22Rv1 (cell line): ENCODE measurements at regions not wholly inside any gene's neighbourhood (a gene's known extent, or its start where the extent isn't known, plus 50 kb on each side); places are given as distances from the start of the nearest gene placed in this dataset.

Experiments used
- ZFX ChIP-seq: fragments of 450-650 bp; IDR thresholded peaks from 2 replicates; pipeline ENCODE4 v1.6.1; 2017; ENCODE audit warnings: antibody characterized with exemption, borderline replicate concordance
- TF ChIP-seq, protein P1 (sequence below): fragments of 450-650 bp; IDR thresholded peaks from 2 replicates; pipeline ENCODE4 v1.5.1; 2017; ENCODE audit warnings: mild to moderate bottlenecking

DNA sequence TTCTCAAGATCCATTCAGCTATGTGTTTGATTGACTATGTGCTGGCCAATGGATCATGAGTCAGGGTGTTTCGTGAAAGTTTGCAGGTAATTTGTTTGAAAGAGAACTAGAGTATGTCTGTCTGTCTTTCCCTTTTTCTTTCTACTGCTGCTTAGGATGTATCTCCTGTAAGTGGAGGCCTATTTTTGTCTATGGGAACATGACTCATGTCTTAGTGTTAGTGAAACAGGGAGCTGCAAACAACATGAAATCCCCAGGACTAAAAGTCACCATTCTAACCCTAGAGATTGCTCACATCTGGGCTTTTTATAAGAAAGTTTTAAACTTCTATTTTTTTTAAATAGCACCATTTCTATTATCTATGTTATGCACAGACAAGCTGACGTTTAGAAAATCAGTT lies 333.0 kb downstream of the CCER1 start:
- TF ChIP-seq, protein P1, sequence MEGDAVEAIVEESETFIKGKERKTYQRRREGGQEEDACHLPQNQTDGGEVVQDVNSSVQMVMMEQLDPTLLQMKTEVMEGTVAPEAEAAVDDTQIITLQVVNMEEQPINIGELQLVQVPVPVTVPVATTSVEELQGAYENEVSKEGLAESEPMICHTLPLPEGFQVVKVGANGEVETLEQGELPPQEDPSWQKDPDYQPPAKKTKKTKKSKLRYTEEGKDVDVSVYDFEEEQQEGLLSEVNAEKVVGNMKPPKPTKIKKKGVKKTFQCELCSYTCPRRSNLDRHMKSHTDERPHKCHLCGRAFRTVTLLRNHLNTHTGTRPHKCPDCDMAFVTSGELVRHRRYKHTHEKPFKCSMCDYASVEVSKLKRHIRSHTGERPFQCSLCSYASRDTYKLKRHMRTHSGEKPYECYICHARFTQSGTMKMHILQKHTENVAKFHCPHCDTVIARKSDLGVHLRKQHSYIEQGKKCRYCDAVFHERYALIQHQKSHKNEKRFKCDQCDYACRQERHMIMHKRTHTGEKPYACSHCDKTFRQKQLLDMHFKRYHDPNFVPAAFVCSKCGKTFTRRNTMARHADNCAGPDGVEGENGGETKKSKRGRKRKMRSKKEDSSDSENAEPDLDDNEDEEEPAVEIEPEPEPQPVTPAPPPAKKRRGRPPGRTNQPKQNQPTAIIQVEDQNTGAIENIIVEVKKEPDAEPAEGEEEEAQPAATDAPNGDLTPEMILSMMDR, result no peak
- TF ChIP-seq ZFX, result no peak
